ENCODE measurements at regions not wholly inside any gene's neighbourhood (a gene's known extent, or its start where the extent isn't known, plus 50 kb on each side); places are given as distances from the start of the nearest gene placed in this dataset.

- TF ChIP-seq POLR2A (IDR thresholded peaks at IDR 0.05) (no peak), CTCF (IDR thresholded peaks at IDR 0.05) (no peak)
These were observed 340.0 kb downstream of the GABRG2 start for GRCh38 chr5:162407614-162408013.

All from adrenal gland (tissue), 5 donors.